PC-3 (cell line): ENCODE measurements at regions not wholly inside any gene's neighbourhood (a gene's known extent, or its start where the extent isn't known, plus 50 kb on each side); places are given as distances from the start of the nearest gene placed in this dataset.
"Not testable (repeated sequence)": the region's sequence is repeated elsewhere in the genome, so short reads cannot be mapped to it uniquely, and the experiment has no call there.

Experiments
- CTCF ChIP-seq: fragments of 300-600 bp; sonication (generic); conservative IDR thresholded peaks from 2 replicates; pipeline ENCODE4 v1.5.1; 2017; ENCODE audit warnings: antibody characterized with exemption, low read depth, mild to moderate bottlenecking, low read length
- EZH2 ChIP-seq: fragments of 300-600 bp; sonication (generic); IDR thresholded peaks from one replicate; pipeline ENCODE4 v1.6.1; 2017; ENCODE audit warnings: antibody characterized with exemption, mild to moderate bottlenecking, low read length; ENCODE audit not compliant: unreplicated experiment
- EZH2phosphoT487 ChIP-seq: fragments of 300-600 bp; sonication (generic); IDR thresholded peaks from 2 replicates; pipeline ENCODE4 v1.6.1; 2018; ENCODE audit warnings: mild to moderate bottlenecking, antibody characterized with exemption, low read length, borderline replicate concordance

DNA sequence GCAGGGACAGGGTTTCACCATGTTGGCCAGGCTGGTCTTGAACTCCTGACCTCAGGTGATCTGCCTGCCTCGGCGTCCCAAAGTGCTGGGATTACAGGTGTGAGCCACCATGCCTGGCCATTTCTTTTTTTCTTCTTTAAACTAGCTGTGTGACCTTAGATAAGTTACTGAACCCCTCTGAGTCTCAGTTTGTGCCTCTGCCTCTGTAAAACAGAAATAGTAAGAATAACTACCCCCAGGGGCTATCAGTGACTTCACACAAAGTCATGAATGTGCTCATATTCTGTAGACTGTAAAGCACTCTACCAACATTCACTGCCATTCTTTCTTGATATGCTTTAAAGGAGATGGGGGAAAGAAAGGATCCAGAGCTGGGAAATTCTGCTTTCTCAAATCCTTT is 120.7 kb downstream of the RPLP1 start:
- TF ChIP-seq CTCF, EZH2, EZH2phosphoT487: not testable (repeated sequence)
